H1 (cell line): ENCODE measurements at regions not wholly inside any gene's neighbourhood (a gene's known extent, or its start where the extent isn't known, plus 50 kb on each side); places are given as distances from the start of the nearest gene placed in this dataset.

Experiments used
- CTCF ChIA-PET: fragments of 300-600 bp; sonication (Branson Sonifier 250); formaldehyde crosslinking; loops from one replicate; lab custom pipeline; 2021; ENCODE audit not compliant: partially characterized antibody; lab: Charles Lee
- POLR2A ChIA-PET: fragments of 300-600 bp; sonication (Branson Sonifier 250); formaldehyde crosslinking; loops from one replicate; lab custom pipeline; 2021; ENCODE audit warnings: inconsistent platforms; ENCODE audit not compliant: partially characterized antibody; lab: Charles Lee
- DNase-seq, 2 experiments: peaks; one replicate each; pipeline versions ENCODE4 v3.0.0 to v3.0.0-alpha.2; 2010 to 2022; ENCODE audit warnings: low spot score in 2 of 2, low read depth in 1 of 2, mixed read lengths in 1 of 2
- FAIRE-seq: peaks from 2 replicates; lab custom pipeline; 2011; peaks lifted over from hg19 to GRCh38; lab: Jason Lieb, UNC
- H2AFZ ChIP-seq: 2 replicates; pipeline ENCODE4 v1.8.1; 2012; ENCODE audit warnings: low read length, inconsistent platforms
- H2AK5ac ChIP-seq: 2 replicates; pipeline ENCODE4 v1.6.1; 2013; ENCODE audit warnings: low read depth, low read length
- H2BK120ac ChIP-seq: replicated peaks from 2 replicates; pipeline ENCODE3; 2013; ENCODE audit warnings: low read depth, low read length, inconsistent platforms
- H2BK12ac ChIP-seq: 2 replicates; pipeline ENCODE4 v1.6.1; 2013; ENCODE audit warnings: low read depth, low read length
- H2BK15ac ChIP-seq: 2 replicates; pipeline ENCODE4 v1.6.1; 2013; ENCODE audit warnings: low read length
- H2BK20ac ChIP-seq: 2 replicates; pipeline ENCODE4 v1.6.1; 2013; ENCODE audit warnings: low read length
- H2BK5ac ChIP-seq: 2 replicates; pipeline ENCODE4 v1.6.1; 2013; ENCODE audit warnings: low read depth, low read length
- H3K14ac ChIP-seq: 2 replicates; pipeline ENCODE4 v1.6.1; 2013; ENCODE audit warnings: inconsistent platforms; ENCODE audit not compliant: insufficient read length
- H3K18ac ChIP-seq: 2 replicates; pipeline ENCODE4 v1.6.1; 2013; ENCODE audit warnings: low read length; ENCODE audit errors: extremely low read depth
- H3K23ac ChIP-seq: 2 replicates; pipeline ENCODE4 v1.6.1; 2013; ENCODE audit warnings: inconsistent platforms; ENCODE audit not compliant: insufficient read length
- H3K23me2 ChIP-seq: 2 replicates; pipeline ENCODE4 v1.6.1; 2013; ENCODE audit warnings: low read depth, low read length
- H3K27ac ChIP-seq: 2 replicates; pipeline ENCODE4 v1.6.1; 2011; ENCODE audit warnings: low read depth, low read length, inconsistent platforms
- H3K27me3 ChIP-seq, 4 experiments: replicated peaks in 1 of 4; 1 replicate in 1 of 4; 2 replicates in 3 of 4; pipeline versions ENCODE4 v1.6.1 to v1.8.1; 2011 to 2013; ENCODE audit warnings: low read length in 3 of 4, mild to moderate bottlenecking in 3 of 4, inconsistent platforms in 2 of 4, mixed read lengths in 2 of 4, moderate library complexity in 1 of 4; ENCODE audit not compliant: control insufficient read depth in 3 of 4, insufficient read depth in 3 of 4; ENCODE audit errors: extremely low read depth in 1 of 4
- H3K36me3 ChIP-seq, 4 experiments: 2 replicates each; pipeline versions ENCODE4 v1.6.1 to v1.8.1; 2011 to 2013; ENCODE audit warnings: mild to moderate bottlenecking in 4 of 4, low read length in 3 of 4, moderate library complexity in 2 of 4, control low read depth in 1 of 4, inconsistent platforms in 1 of 4; ENCODE audit not compliant: insufficient read depth in 4 of 4, control insufficient read depth in 2 of 4
- H3K4ac ChIP-seq: replicated peaks from 2 replicates; pipeline ENCODE3; 2013; ENCODE audit warnings: low read length, low read depth, mixed read lengths, inconsistent platforms; ENCODE audit not compliant: insufficient read length
- H3K4me1 ChIP-seq, 4 experiments: replicated peaks in 1 of 4; 1 replicate in 1 of 4; 2 replicates in 3 of 4; pipeline versions ENCODE4 v1.6.1 to v1.8.1; 2011 to 2013; ENCODE audit warnings: low read length in 3 of 4, inconsistent platforms in 2 of 4, mixed read lengths in 1 of 4; ENCODE audit not compliant: insufficient read depth in 4 of 4, control insufficient read depth in 3 of 4
- H3K4me2 ChIP-seq, 2 experiments: 2 replicates each; pipeline versions ENCODE4 v1.6.1 to v1.8.1; 2011 to 2013; ENCODE audit warnings: low read depth in 2 of 2, low read length in 2 of 2, control low read depth in 1 of 2, inconsistent platforms in 1 of 2, mild to moderate bottlenecking in 1 of 2; ENCODE audit not compliant: insufficient read depth in 1 of 2
- H3K4me3 ChIP-seq, 4 experiments: fragments of 200-600, 300-600 bp in 1 of 4; sonication (generic), shearing (Covaris generic), sonication (Bioruptor Twin) in 1 of 4; 2 replicates each; pipeline versions ENCODE4 v1.5.1 to v1.8.1; 2011 to 2016; ENCODE audit warnings: low read length in 4 of 4, low read depth in 3 of 4, control low read depth in 2 of 4, inconsistent platforms in 2 of 4, mild to moderate bottlenecking in 2 of 4, mixed read lengths in 1 of 4, moderate library complexity in 1 of 4; ENCODE audit not compliant: insufficient read depth in 2 of 4; ENCODE audit errors: extremely low read depth in 1 of 4
- H3K56ac ChIP-seq: replicated peaks from 2 replicates; pipeline ENCODE3; 2013; ENCODE audit warnings: low read depth, mild to moderate bottlenecking, mixed read lengths, low read length, inconsistent platforms; ENCODE audit not compliant: insufficient read length
- H3K79me1 ChIP-seq: 2 replicates; pipeline ENCODE4 v1.6.1; 2013; ENCODE audit warnings: low read depth, low read length, control low read depth
- H3K79me2 ChIP-seq, 2 experiments: 2 replicates each; pipeline versions ENCODE4 v1.6.1 to v1.8.1; 2012 to 2013; ENCODE audit warnings: low read length in 2 of 2, mild to moderate bottlenecking in 2 of 2, inconsistent platforms in 1 of 2; ENCODE audit not compliant: insufficient read depth in 2 of 2, control insufficient read depth in 1 of 2
- H3K9ac ChIP-seq, 4 experiments: replicated peaks in 1 of 4; 1 replicate in 1 of 4; 2 replicates in 3 of 4; pipeline versions ENCODE4 v1.6.1 to v1.8.1; 2011 to 2013; ENCODE audit warnings: low read depth in 3 of 4, low read length in 3 of 4, control low read depth in 2 of 4, mild to moderate bottlenecking in 2 of 4, moderate library complexity in 2 of 4, inconsistent platforms in 1 of 4; ENCODE audit errors: extremely low read depth in 1 of 4
- H3K9me3 ChIP-seq, 2 experiments: 2 replicates each; pipeline versions ENCODE4 v1.6.1 to v1.8.1; 2012 to 2013; ENCODE audit warnings: mild to moderate bottlenecking in 2 of 2, moderate library complexity in 2 of 2, control low read depth in 1 of 2, inconsistent platforms in 1 of 2, low read depth in 1 of 2, low read length in 1 of 2, mixed read lengths in 1 of 2; ENCODE audit not compliant: insufficient read depth in 2 of 2
- H4K20me1 ChIP-seq, 2 experiments: replicated peaks in 1 of 2; 2 replicates each; pipeline versions ENCODE3 to v1.8.1; 2011 to 2013; ENCODE audit warnings: inconsistent platforms in 2 of 2, low read length in 2 of 2, mild to moderate bottlenecking in 1 of 2; ENCODE audit not compliant: insufficient read depth in 2 of 2, control insufficient read depth in 1 of 2
- H4K5ac ChIP-seq: 2 replicates; pipeline ENCODE4 v1.6.1; 2013; ENCODE audit warnings: low read length, low read depth, mixed read lengths, inconsistent platforms; ENCODE audit not compliant: insufficient read length
- H4K8ac ChIP-seq: 2 replicates; pipeline ENCODE4 v1.8.0; 2013; ENCODE audit warnings: mild to moderate bottlenecking, moderate library complexity, low read length, inconsistent platforms; ENCODE audit not compliant: insufficient read depth; ENCODE audit errors: extremely low read depth
- H4K91ac ChIP-seq: replicated peaks from 2 replicates; pipeline ENCODE3; 2013; ENCODE audit warnings: low read length, mixed read lengths, inconsistent platforms; ENCODE audit not compliant: insufficient read length
- ASH2L ChIP-seq: fragments of 200-600, 300-600 bp; sonication (generic); IDR thresholded peaks from one replicate; pipeline ENCODE4 v1.7.1; 2017; ENCODE audit warnings: low read length
- ATF2 ChIP-seq: IDR thresholded peaks from 2 replicates; pipeline ENCODE4 v1.6.1; 2012; ENCODE audit warnings: low read length, inconsistent platforms
- CHD1 ChIP-seq: IDR thresholded peaks from 2 replicates; pipeline ENCODE4 v1.6.1; 2012; ENCODE audit warnings: low read depth, low read length, improper control_type of control experiment
- EGR1 ChIP-seq: IDR thresholded peaks from 2 replicates; pipeline ENCODE4 v1.6.1; 2011; ENCODE audit warnings: low read depth, low read length, borderline replicate concordance
- GABPA ChIP-seq: IDR thresholded peaks from 2 replicates; pipeline ENCODE4 v1.6.1; 2011; ENCODE audit warnings: mild to moderate bottlenecking, low read length, moderate library complexity, borderline replicate concordance; ENCODE audit not compliant: insufficient read depth
- POU5F1 ChIP-seq: IDR thresholded peaks from 2 replicates; pipeline ENCODE4 v1.6.1; 2011; ENCODE audit warnings: low read depth, mild to moderate bottlenecking, low read length, moderate library complexity
- SP4 ChIP-seq: IDR thresholded peaks from 2 replicates; pipeline ENCODE4 v1.6.1; 2012; ENCODE audit warnings: low read length, inconsistent platforms
- SRF ChIP-seq: IDR thresholded peaks from 2 replicates; pipeline ENCODE4 v1.6.1; 2011; ENCODE audit warnings: mild to moderate bottlenecking, low read depth, low read length, moderate library complexity
- TEAD4 ChIP-seq: IDR thresholded peaks from 2 replicates; pipeline ENCODE4 v1.6.1; 2012; ENCODE audit warnings: low read depth, low read length, inconsistent platforms, mixed read lengths
- YY1 ChIP-seq: IDR thresholded peaks from 2 replicates; pipeline ENCODE4 v1.6.1; 2011; ENCODE audit warnings: low read depth, mild to moderate bottlenecking, low read length
- WGBS, 2 experiments: shearing (Covaris generic) in 1 of 2; methylation state at CpG; one replicate each; pipeline versions ENCODE4 v1.1.6 to v1.1.7; 2013 to 2015; ENCODE audit warnings: low lambda C conversion rate in 2 of 2, mixed read lengths in 2 of 2, inconsistent platforms in 1 of 2, low coverage in 1 of 2, missing lambda C conversion rate in 1 of 2; ENCODE audit not compliant: insufficient replicate concordance in 2 of 2, insufficient coverage in 1 of 2, insufficient read length in 1 of 2; ENCODE audit errors: extremely low coverage in 1 of 2, missing lambda C conversion rate in 1 of 2; 5-methylcytosine and 5-hydroxymethylcytosine counted together

GRCh38 chr10:131751827-131752775 lies 148.7 kb upstream of the PPP2R2D start:
- ChIA-PET POLR2A (interaction anchor here (0.6 kb wide), 1 partner anchor 332 kb away, joined by 3 read pairs; no protein-coding TSS in a partner anchor), CTCF (interaction anchor here (0.9 to 1.3 kb wide), 5 partner anchors 11 to 122 kb away, joined by 3 to 6 read pairs (median 3); no protein-coding TSS in a partner anchor)
- Histone ChIP-seq H3K9me3 (no peaks in the 10 kb centered on the region), H2BK15ac (no peak overlapping the region), H2AFZ (peak overlapping the region; percentile 42; the same call in 1 of the 2 replicates), H3K18ac (peak overlapping the region; percentile 78), H2BK120ac (no peak overlapping the region), H4K5ac (peak overlapping the region; percentile 15), H3K56ac (no peak overlapping the region), H2BK5ac (no peak overlapping the region; the same call in 1 of the 2 replicates), H3K9ac (no peak overlapping the region), H3K27me3 (no peaks in the 10 kb centered on the region), H3K4me2 (no peak overlapping the region; a peak in 1 of 4 replicates), H2AK5ac (no peak overlapping the region; the same call in 1 of the 2 replicates), H3K4ac (peak overlapping the region; percentile 60), H3K27ac (no peak overlapping the region; the same call in 1 of the 2 replicates), H4K91ac (peak overlapping the region; percentile 10), H3K79me2 (no peaks in the 10 kb centered on the region), H3K14ac (no peak overlapping the region), H2BK12ac (peak overlapping the region; percentile 39; the same call in 1 of the 2 replicates), H4K20me1 (no peaks in the 10 kb centered on the region), H3K4me3 (no peak overlapping the region), H2BK20ac (no peak overlapping the region), H3K36me3 (no peaks in the 10 kb centered on the region; a peak in 1 of 8 replicates), H3K4me1 (peaks cover 0 to 26% (median 10%) of the 10 kb centered on the region in 4 experiments; a peak in 4 of 7 replicates), H3K23ac (no peak overlapping the region), H3K23me2 (no peaks in the 10 kb centered on the region), H4K8ac (0 out of 2 replicates have a peak overlapping the region, but pooled peaks have one; percentile 45), H3K79me1 (no peaks in the 10 kb centered on the region)
- WGBS, 2 experiments: 85% methylated on average over 24 of the region's 24 CpGs; no CpG with 5 or more reads in 1 of the 2 experiments
- FAIRE-seq (no peak), DNase-seq (no peak)
- TF ChIP-seq SP4: no peak
- TF ChIP-seq TEAD4: no peak
- TF ChIP-seq POU5F1: no peak
- no peak for TF ChIP-seq ATF2
- TF ChIP-seq EGR1: no peak
- TF ChIP-seq SRF: no peak
- TF ChIP-seq CHD1: no peak
- no peak for TF ChIP-seq YY1
- TF ChIP-seq GABPA: no peak
- no peak for TF ChIP-seq ASH2L
